ENCODE measurements at regions not wholly inside any gene's neighbourhood (a gene's known extent, or its start where the extent isn't known, plus 50 kb on each side); places are given as distances from the start of the nearest gene placed in this dataset.
"Not testable (repeated sequence)": the region's sequence is repeated elsewhere in the genome, so short reads cannot be mapped to it uniquely, and the experiment has no call there.

DNA sequence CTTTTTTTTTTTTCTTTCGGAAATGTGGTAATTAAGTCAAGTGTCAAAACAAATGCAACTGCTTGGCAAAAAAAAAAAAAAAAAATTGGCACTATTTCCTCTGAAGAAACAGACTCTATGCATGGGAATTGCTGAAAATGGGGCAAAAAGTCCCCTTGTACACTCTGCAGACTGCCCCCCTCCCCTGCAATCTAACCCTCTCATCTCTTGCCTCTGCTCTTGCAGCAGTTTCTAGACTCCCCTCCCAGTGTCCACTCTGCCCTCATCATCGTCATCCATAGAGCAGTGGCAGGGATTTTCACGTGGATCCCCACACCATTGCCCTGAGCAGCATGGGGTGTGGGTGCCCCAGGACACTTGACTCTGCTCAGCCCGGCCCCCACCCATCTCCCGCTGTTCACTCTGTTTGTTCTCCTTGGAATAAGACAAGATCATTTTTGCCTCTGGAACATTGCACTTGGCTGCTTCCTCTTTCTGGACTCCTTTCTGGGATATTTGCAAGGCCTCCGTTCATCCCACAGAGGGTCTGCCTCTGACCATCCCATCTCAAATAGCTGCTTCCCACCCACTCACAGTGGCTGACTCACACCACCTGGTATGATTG is 213.9 kb downstream of the ACKR3 start:
- H3K4me3 ChIP-seq (ENCODE audit: low read depth, poor library complexity, severe bottlenecking), result no peak overlapping the region
- peak in 1 of 2 donors; percentile 79 for DNase-seq (ENCODE audit: low spot score in 2 of 2)
- intact Hi-C loops (cut with DNase I; ENCODE audit: low total_unique reads), result no loop called here
- WGBS, 2 donors, result 81 to 93% methylated on average over 6 of the region's 6 CpGs
- TF ChIP-seq, protein P1, sequence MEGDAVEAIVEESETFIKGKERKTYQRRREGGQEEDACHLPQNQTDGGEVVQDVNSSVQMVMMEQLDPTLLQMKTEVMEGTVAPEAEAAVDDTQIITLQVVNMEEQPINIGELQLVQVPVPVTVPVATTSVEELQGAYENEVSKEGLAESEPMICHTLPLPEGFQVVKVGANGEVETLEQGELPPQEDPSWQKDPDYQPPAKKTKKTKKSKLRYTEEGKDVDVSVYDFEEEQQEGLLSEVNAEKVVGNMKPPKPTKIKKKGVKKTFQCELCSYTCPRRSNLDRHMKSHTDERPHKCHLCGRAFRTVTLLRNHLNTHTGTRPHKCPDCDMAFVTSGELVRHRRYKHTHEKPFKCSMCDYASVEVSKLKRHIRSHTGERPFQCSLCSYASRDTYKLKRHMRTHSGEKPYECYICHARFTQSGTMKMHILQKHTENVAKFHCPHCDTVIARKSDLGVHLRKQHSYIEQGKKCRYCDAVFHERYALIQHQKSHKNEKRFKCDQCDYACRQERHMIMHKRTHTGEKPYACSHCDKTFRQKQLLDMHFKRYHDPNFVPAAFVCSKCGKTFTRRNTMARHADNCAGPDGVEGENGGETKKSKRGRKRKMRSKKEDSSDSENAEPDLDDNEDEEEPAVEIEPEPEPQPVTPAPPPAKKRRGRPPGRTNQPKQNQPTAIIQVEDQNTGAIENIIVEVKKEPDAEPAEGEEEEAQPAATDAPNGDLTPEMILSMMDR (IDR thresholded peaks at IDR 0.05), result no peak
- no peak for TF ChIP-seq POLR2A (IDR thresholded peaks at IDR 0.05)

DNA sequence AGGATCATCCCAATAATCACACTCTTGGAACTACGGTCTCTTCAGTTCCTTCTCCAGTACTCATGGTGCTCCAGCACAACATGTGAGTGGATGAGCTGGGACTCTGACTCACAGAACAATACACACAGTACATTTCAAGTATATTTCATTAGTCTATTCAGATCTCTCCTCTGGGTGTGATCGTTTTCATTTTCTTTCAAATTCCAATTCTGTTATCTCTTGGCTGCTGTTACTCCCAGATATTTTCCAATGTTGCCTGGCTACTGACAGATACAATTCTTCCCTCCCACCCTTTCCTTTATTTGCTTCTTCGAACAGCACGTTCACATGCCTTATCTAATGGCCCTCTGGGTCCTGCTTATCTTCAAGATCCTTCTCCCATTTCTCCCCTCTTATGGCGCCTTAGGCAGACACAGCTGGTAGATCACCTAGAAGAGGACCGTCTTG is 216.0 kb downstream of the ACKR3 start:
- WGBS, 2 donors, result 40 to 48% methylated on average over 6 of the region's 6 CpGs
- DNase-seq (ENCODE audit: low spot score in 2 of 2), result peak in 1 of 2 donors; percentile 50
- TF ChIP-seq, protein P1 (IDR thresholded peaks at IDR 0.05), result no peak
- no peak for TF ChIP-seq POLR2A (IDR thresholded peaks at IDR 0.05)
- intact Hi-C loops (cut with DNase I; ENCODE audit: low total_unique reads), result no loop called here
- H3K4me3 ChIP-seq (ENCODE audit: low read depth, poor library complexity, severe bottlenecking), result no peak overlapping the region

DNA sequence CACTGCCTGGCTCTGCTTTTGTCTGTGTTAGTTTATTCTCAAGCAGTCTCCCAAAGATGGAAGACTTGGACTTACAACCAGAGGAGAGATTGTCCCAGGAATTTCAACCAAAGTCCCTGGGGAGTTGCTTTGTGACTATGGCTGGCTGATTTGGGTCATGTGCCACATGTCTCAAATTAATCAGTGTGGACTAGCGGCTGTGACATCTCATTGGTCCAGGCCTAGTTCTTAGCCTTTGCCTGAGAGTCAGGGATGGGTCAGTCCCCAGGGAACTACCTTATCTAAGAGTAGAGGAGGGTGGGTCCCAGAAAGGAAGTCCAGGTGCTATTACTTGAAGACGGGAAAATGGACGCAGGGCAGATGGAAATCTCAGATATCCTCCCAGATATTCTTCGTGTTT is 217.1 kb downstream of the ACKR3 start:
- intact Hi-C loops (cut with DNase I; ENCODE audit: low total_unique reads), result no loop called here
- H3K4me3 ChIP-seq (ENCODE audit: low read depth, poor library complexity, severe bottlenecking), result no peak overlapping the region
- peak in 1 of 2 donors; percentile 0 for DNase-seq (ENCODE audit: low spot score in 2 of 2)
- 94 to 96% methylated on average over 4 of the region's 4 CpGs for WGBS, 2 donors
- TF ChIP-seq, protein P1 (IDR thresholded peaks at IDR 0.05), result no peak
- TF ChIP-seq POLR2A (IDR thresholded peaks at IDR 0.05), result no peak

DNA sequence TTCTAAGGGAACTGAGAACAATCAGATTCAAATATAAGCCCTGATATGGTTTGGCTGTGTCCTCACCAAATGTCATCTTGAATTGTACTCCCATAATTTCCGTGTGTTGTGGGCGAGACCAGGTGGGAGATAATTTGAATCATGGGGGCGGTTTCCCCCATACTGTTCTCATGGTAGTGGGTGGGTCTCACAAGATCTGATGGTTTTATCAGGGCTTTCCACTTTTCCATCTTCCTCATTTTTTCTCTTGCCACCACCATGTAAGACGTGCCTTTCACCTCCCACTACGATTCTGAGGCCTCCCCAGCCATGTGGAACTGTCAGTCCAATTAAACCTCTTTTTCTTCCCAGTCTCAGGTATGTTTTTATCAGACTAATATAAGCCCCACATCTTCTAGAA is 217.8 kb downstream of the ACKR3 start:
- H3K4me3 ChIP-seq (ENCODE audit: low read depth, poor library complexity, severe bottlenecking); intact Hi-C loops (cut with DNase I; ENCODE audit: low total_unique reads): not testable (repeated sequence)
- WGBS, 2 donors, result 84 to 85% methylated on average over 5 of the region's 5 CpGs
- peak in 1 of 2 donors; percentile 17 for DNase-seq (ENCODE audit: low spot score in 2 of 2)

DNA sequence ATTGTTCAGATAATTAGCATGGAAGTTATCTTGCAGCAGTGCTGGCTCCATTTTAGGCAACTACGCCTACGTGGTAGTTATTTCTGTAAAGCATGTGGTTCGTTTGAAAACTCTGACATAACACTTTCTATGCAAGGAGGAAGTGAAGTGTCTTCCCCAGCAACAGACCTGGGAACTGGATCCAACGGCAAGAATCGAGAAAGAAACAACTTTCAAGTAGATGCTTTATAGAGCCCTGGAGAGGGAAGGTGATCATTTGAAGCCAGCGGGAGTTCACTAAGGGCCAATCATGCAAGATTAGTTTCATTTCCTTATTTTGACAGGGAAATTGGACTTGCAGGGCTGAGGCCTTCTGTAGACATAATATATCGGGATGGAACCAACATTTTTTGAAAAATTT is 218.3 kb downstream of the ACKR3 start:
- TF ChIP-seq, protein P1 (IDR thresholded peaks at IDR 0.05), result no peak
- no peak for TF ChIP-seq POLR2A (IDR thresholded peaks at IDR 0.05)
- 80 to 87% methylated on average over 7 of the region's 7 CpGs for WGBS, 2 donors
- DNase-seq (ENCODE audit: low spot score in 2 of 2), result peak in 1 of 2 donors; percentile 71
- no peak overlapping the region for H3K4me3 ChIP-seq (ENCODE audit: low read depth, poor library complexity, severe bottlenecking)
- intact Hi-C loops (cut with DNase I; ENCODE audit: low total_unique reads), result no loop called here

DNA sequence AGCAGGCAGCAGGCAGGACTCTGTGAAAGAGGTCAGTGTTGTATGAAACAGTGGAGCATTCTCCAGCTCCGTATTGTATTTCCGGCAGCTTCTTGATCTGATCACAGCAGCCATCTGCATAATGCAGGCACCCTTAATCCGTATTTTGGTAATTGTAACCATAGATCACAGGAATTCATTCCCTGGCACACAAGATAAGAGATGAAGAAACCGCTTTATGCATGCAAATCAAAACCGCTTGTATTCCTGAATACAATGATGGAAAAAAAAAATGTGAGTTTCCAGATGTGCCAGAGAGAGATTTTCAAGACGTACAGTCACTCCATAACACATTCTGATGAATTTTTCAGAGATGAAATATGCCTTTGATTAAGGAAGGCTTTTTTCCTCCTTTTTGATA is 221.3 kb downstream of the ACKR3 start:
- no peak overlapping the region for H3K4me3 ChIP-seq (ENCODE audit: low read depth, poor library complexity, severe bottlenecking)
- TF ChIP-seq POLR2A (IDR thresholded peaks at IDR 0.05), result no peak
- TF ChIP-seq, protein P1 (IDR thresholded peaks at IDR 0.05), result no peak
- no peak for DNase-seq (ENCODE audit: low spot score in 2 of 2)
- whole genome bisulfite sequencing, 2 donors, result 28 to 33% methylated on average over 6 of the region's 6 CpGs
- intact Hi-C loops (cut with DNase I; ENCODE audit: low total_unique reads), result no loop called here
